HCT116 (cell line): ENCODE measurements at regions not wholly inside any gene's neighbourhood (a gene's known extent, or its start where the extent isn't known, plus 50 kb on each side); places are given as distances from the start of the nearest gene placed in this dataset.
A peak's percentile ranks its signal among the peaks of the same experiment; 100 is the strongest.

Experiments used
- ATAC-seq: fragments of 200-7000 bp; cut with Tn5 transposase; 2 replicates; pipeline ENCODE4 v1.9.1; 2020; ENCODE audit warnings: mild to moderate bottlenecking, moderate library complexity
- BruUV-seq: library from RNA; stranded (reverse); fragments of 400-500 nt; replicated peaks from 2 replicates; lab custom pipeline; 2021; lab: Mats Ljungman, UMichigan
- CTCF ChIA-PET: fragments of 300-600 bp; sonication (Branson Sonifier 250); formaldehyde crosslinking; loops from one replicate; lab custom pipeline; 2021; ENCODE audit warnings: antibody characterized with exemption; lab: Charles Lee
- POLR2A ChIA-PET: fragments of 300-600, 350-600 bp; sonication (Branson Sonifier 250); formaldehyde crosslinking; loops from one replicate; lab custom pipeline; 2021; ENCODE audit warnings: antibody characterized with exemption; lab: Charles Lee
- RAD21 ChIA-PET, 2 experiments: fragments of 300-600 bp; sonication (Branson Sonifier 250); formaldehyde crosslinking; loops; one replicate each; lab custom pipeline; 2023; ENCODE audit warnings: low total read pairs in 2 of 2; ENCODE audit not compliant: uncharacterized antibody in 2 of 2, unreplicated experiment in 2 of 2, low non-redundant PET in 1 of 2; lab: Charles Lee
- DNase-seq: peaks from one replicate; pipeline ENCODE4 v3.0.0-alpha.2; 2010; ENCODE audit warnings: low read depth, low spot score
- H2AFZ ChIP-seq: fragments of 200-600 bp; shearing (Covaris generic), sonication (generic); 2 replicates; pipeline ENCODE4 v1.6.1; 2017; ENCODE audit warnings: low read depth, mixed run types, mixed read lengths, antibody characterized with exemption, low read length; ENCODE audit not compliant: poor library complexity, severe bottlenecking
- H3K27ac ChIP-seq: 2 replicates; pipeline ENCODE4 v1.5.1; 2012; ENCODE audit warnings: low read depth, low read length
- H3K27me3 ChIP-seq: fragments of 200-600 bp; sonication (generic); 2 replicates; pipeline ENCODE4 v1.6.1; 2016; ENCODE audit warnings: mixed run types, low read length, mixed read lengths; ENCODE audit not compliant: insufficient read depth
- H3K36me3 ChIP-seq, 2 experiments: fragments of 200-500 bp in 1 of 2; fragments of 200-600 bp in 1 of 2; sonication (Bioruptor generic) in 1 of 2; sonication (generic) in 1 of 2; 2 replicates each; pipeline versions ENCODE4 v1.5.1 to v1.6.1; 2014 to 2016; ENCODE audit warnings: low read length in 2 of 2, inconsistent platforms in 1 of 2, mixed read lengths in 1 of 2, mixed run types in 1 of 2; ENCODE audit not compliant: insufficient read depth in 2 of 2, control insufficient read depth in 1 of 2
- H3K4me1 ChIP-seq, 2 experiments: fragments of 200-600 bp in 1 of 2; sonication (generic) in 1 of 2; 2 replicates each; pipeline versions ENCODE4 v1.5.1 to v1.6.1; 2012 to 2017; ENCODE audit warnings: low read length in 2 of 2, inconsistent platforms in 1 of 2, mild to moderate bottlenecking in 1 of 2, mixed read lengths in 1 of 2, mixed run types in 1 of 2, moderate library complexity in 1 of 2; ENCODE audit not compliant: insufficient read depth in 2 of 2, control insufficient read depth in 1 of 2
- H3K4me2 ChIP-seq: fragments of 200-600 bp; sonication (generic); 2 replicates; pipeline ENCODE4 v1.6.1; 2017; ENCODE audit warnings: mixed run types, low read length, mixed read lengths
- H3K4me3 ChIP-seq, 2 experiments: fragments of 200-600 bp in 1 of 2; sonication (generic) in 1 of 2; replicated peaks in 1 of 2; 2 replicates each; pipeline ENCODE4 v1.5.1; 2011 to 2016; ENCODE audit warnings: low read length in 2 of 2, control low read depth in 1 of 2, low read depth in 1 of 2, mild to moderate bottlenecking in 1 of 2, mixed read lengths in 1 of 2, mixed run types in 1 of 2
- H3K79me2 ChIP-seq: fragments of 200-600 bp; sonication (generic); 2 replicates; pipeline ENCODE4 v1.6.1; 2017; ENCODE audit warnings: mild to moderate bottlenecking, mixed run types, low read length, moderate library complexity, mixed read lengths; ENCODE audit not compliant: insufficient read depth
- H3K9ac ChIP-seq: fragments of 200-600 bp; sonication (generic); 2 replicates; pipeline ENCODE4 v1.6.1; 2016; ENCODE audit warnings: low read length, mixed read lengths
- H3K9me2 ChIP-seq: fragments of 200-600 bp; sonication (generic), shearing (Covaris generic); 2 replicates; pipeline ENCODE4 v1.6.1; 2017; ENCODE audit warnings: mixed run types, mild to moderate bottlenecking, moderate library complexity; ENCODE audit not compliant: insufficient read depth
- H3K9me3 ChIP-seq, 2 experiments: fragments of 200-500 bp in 1 of 2; fragments of 200-600 bp in 1 of 2; sonication (Bioruptor generic) in 1 of 2; sonication (generic) in 1 of 2; 2 replicates each; pipeline ENCODE4 v1.6.1; 2014 to 2017; ENCODE audit warnings: low read length in 2 of 2, mixed read lengths in 2 of 2, inconsistent platforms in 1 of 2, low read depth in 1 of 2, mild to moderate bottlenecking in 1 of 2, mixed run types in 1 of 2, moderate library complexity in 1 of 2; ENCODE audit not compliant: control insufficient read depth in 1 of 2, insufficient read depth in 1 of 2
- H4K20me1 ChIP-seq: fragments of 200-600 bp; sonication (generic), shearing (Covaris generic); 2 replicates; pipeline ENCODE4 v1.6.1; 2017; ENCODE audit warnings: mixed run types, mild to moderate bottlenecking, moderate library complexity; ENCODE audit not compliant: insufficient read depth
- CEBPB ChIP-seq: IDR thresholded peaks from 2 replicates; pipeline ENCODE4 v1.6.1; 2012; ENCODE audit warnings: low read depth
- CTCF ChIP-seq, 3 experiments: fragments of 200-600 bp in 1 of 3; sonication (generic) in 1 of 3; IDR thresholded peaks in 2 of 3; conservative IDR thresholded peaks in 1 of 3; 2 replicates each; pipeline ENCODE4 v1.5.1; 2012 to 2017; ENCODE audit warnings: low read depth in 2 of 3, low read length in 2 of 3, antibody characterized with exemption in 1 of 3, borderline replicate concordance in 1 of 3, control low read depth in 1 of 3, mild to moderate bottlenecking in 1 of 3, mixed read lengths in 1 of 3, mixed run types in 1 of 3, moderate library complexity in 1 of 3; ENCODE audit not compliant: insufficient read depth in 1 of 3
- RAD21 ChIP-seq: IDR thresholded peaks from 2 replicates; pipeline ENCODE4 v1.6.1; 2012; ENCODE audit warnings: low read depth, mild to moderate bottlenecking
- intact Hi-C: fragments of 100-400 bp; cut with micrococcal nuclease; formaldehyde crosslinking; loops from 2 replicates; pipeline ENCODE4 v1.10.0; 2022

- CTCF ChIA-PET, result interaction anchor here (0.7 to 4.7 kb wide), 6 partner anchors 10 to 69 kb away, joined by 3 to 70 read pairs (median 4); no protein-coding TSS in a partner anchor
- peak; percentile 19 for DNase-seq
- no peaks in the 10 kb centered on the region for H3K79me2 ChIP-seq
Observed at GRCh38 chr14:30283822-30284446, 275.0 kb upstream of the G2E3 start.

More at GRCh38 chr14:30283822-30284446, 275.0 kb upstream of the G2E3 start:
- intact Hi-C loops, result no loop called here
- no peaks in the 10 kb centered on the region for H3K36me3 ChIP-seq
- RAD21 ChIA-PET, result no interaction called here
- POLR2A ChIA-PET, result no interaction called here
- no TSS peak for BruUV-seq
- no peak overlapping the region for H3K9ac ChIP-seq
- H3K4me3 ChIP-seq, result no peak overlapping the region
- H4K20me1 ChIP-seq, result no peaks in the 10 kb centered on the region
- H2AFZ ChIP-seq, result no peak overlapping the region
- H3K27me3 ChIP-seq, result no peaks in the 10 kb centered on the region
- H3K4me1 ChIP-seq, result no peaks in the 10 kb centered on the region
- TF ChIP-seq CTCF (IDR thresholded peaks at IDR 0.05 in 2 of 3, conservative IDR thresholded peaks at IDR 0.05 in 1 of 3; ENCODE audit: borderline replicate concordance in 1 of 3, insufficient read depth in 1 of 3, low read depth in 2 of 3, low read length in 2 of 3), result peak; percentile 6 to 84 (median 74); a peak in 4 of 6 replicates
- TF ChIP-seq CEBPB, result no peak
- TF ChIP-seq RAD21, result peak; percentile 27; the same call in 1 of the 2 replicates
- peak; percentile 68 for ATAC-seq
- H3K9me2 ChIP-seq, result no peaks in the 10 kb centered on the region
- H3K27ac ChIP-seq, result no peak overlapping the region
- no peak overlapping the region for H3K4me2 ChIP-seq
- H3K9me3 ChIP-seq, result no peaks in the 10 kb centered on the region
